NCI-H2227 (cell line): ENCODE measurements at regions not wholly inside any gene's neighbourhood (a gene's known extent, or its start where the extent isn't known, plus 50 kb on each side); places are given as distances from the start of the nearest gene placed in this dataset.

Experiments used
- DNase-seq: peaks from one replicate; lab custom pipeline; 2025; ENCODE audit not compliant: unreplicated experiment; lab: John Stamatoyannopoulos, UW

DNA sequence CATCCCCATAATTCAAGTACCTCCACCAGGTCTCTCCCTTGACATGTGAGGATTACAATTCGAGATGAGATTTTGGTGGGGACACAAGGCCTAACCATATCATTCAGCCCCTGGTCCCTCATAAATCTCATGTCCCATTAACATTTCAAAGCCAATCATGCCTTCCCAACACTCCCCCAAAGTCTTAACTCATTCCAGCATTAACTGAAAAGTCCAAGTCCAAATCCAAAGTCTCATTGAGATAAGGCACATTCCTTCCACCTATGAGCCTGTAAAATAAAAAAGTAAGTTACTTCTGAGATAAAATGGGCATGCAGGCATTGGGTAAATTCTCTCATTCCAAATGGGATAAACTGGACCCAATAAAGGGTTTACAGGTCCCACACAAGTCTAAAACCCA lies 849.7 kb downstream of the BCL11A start:
- DNase-seq = no peak

DNA sequence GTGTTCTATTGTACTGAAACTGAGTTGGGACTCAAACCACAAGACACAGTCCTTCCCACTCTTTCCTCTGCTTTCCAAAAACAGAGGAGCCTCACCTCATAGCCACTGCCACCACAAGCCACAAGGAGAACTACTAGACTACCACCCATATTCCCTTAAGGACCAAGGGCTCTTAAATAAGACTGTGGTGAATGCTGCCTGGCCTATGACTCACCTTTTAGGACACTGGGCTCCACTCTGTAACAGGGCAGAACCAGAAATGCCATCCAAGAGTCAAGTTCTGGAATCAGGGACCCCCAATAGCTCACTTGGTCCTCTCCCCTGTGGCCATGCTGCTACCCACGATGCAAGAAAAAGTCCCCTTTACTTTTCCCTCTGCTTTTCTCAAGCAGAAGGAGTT lies 851.4 kb downstream of the BCL11A start:
- DNase-seq = no peak

DNA sequence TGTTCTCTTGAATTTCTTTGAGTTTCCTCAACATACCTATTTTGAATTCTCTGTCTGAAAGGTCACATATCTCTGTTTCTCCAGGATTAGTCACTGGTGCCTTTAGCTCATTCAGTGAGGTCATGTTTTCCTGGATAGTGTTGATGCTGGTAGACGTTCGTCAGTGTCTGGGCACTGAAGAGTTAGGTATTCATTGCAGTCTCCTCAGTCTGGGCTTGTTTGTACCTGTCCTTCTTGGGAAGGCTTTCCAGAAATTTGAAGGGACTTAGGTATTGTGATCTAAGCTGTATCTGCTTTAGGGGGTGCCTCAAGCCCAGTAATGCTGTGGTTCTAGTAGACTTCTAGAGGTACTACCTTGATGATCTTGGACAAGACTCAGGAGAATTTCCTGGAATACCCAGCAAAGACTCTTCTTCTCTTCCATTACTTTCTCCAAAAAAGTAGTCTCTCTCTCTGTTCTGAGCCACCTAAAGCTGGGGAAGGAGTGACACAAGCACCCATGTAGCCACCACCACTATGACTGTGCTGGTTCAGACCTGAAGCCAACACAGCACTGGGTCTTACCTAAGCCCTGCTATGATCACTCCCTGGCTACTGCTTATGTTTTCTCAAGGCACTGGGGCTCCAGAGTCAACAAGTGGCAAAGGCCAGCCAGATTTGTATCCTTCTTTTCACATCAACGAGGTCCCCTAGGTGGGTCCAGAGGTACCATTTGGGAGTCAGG lies 852.0 kb downstream of the BCL11A start:
- DNase-seq = no peak

DNA sequence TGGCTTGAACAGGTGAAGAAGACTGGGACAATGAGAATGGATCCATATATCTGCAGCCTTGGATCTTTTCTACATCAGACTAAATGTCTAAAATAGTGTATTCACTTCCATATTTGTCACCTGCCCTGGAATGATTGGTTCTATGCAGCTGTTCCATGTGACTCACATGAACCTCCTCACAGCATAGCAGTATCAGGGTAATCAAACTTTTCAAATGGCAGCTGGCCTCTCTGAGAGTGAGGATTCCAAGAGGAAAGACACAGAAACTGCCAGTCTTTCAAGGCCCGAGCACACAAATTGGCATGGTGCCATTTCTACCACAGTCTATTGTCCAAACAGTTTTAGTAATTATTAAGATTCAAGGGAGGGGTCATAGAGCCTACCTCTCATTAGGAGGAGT lies 859.3 kb downstream of the BCL11A start:
- no peak for DNase-seq

DNA sequence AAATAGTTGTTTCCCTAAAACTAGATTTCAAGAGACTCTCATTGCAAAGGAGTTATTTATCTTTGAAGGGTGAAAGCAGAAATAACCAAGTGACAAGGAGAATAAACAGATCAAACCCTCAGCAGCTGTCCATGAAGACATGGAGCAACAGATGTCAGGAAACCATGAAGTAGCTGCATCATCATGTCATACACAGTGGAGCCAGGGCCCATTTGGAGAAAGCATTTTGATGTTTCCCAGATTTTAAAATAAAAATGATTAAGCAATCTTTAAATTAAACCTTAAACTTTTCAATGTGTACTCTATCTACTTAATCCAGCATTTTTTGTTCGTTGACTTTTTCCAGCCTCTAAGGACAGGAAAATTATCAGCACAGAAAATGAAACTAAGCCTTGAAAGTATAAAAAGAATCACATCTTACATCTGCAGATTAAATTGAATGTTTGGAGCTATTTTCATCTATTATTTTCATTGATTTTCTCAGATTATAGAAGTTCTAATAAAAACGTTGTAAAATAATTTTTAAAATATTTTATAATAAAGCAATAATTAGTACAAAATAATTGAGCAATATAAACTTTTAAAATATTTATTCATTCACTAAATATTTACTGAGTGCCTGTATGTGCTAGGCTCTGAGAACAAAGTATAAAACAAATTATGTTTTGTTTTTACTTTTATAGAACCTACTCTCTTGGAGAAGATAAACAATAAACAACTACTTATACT lies 860.1 kb downstream of the BCL11A start:
- no peak for DNase-seq

DNA sequence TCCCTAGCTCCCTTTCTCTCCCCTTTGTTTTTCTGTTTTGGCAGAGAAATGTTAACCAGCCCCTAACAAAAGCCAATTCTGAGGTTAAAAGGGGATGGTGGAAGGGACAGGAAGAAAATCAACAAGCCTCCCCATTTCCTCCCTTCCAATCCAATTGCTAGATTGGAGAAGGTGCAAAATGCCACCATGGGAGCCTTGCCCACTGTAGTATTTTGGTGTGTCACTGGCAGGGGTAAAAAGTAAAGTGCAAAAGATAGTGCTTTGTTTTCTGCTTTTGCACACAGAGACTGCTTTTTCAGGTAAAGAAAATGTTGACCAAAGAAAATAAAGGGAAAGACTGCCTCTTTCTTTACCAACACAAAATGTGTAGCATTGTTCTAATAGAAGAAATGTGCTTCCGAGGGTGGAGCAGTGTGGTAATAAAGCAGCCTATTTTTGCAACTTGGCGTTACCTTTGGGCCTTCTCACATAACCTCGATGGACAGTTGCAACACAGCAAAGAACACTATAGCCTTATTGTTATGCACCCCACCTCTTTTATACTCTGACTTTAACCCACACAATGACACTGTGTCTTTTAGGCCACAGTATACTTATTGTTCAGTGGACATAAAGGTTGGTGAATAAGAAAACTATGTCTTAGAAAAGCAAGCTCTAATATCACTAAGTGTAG lies 861.8 kb downstream of the BCL11A start:
- DNase-seq = no peak

GRCh38 chr2:59690849-59691248 lies 862.6 kb downstream of the BCL11A start:
- DNase-seq = no peak

GRCh38 chr2:59684771-59685166 lies 868.7 kb downstream of the BCL11A start:
- no peak for DNase-seq

GRCh38 chr2:59684116-59684770 lies 869.2 kb downstream of the BCL11A start:
- DNase-seq = no peak

GRCh38 chr2:59680863-59681262 lies 872.6 kb downstream of the BCL11A start:
- DNase-seq = no peak

- no peak for DNase-seq
Observed at GRCh38 chr2:59677158-59677557, 876.3 kb downstream of the BCL11A start.

- DNase-seq = no peak
Observed at GRCh38 chr2:59674100-59674499, 879.4 kb downstream of the BCL11A start.

DNA sequence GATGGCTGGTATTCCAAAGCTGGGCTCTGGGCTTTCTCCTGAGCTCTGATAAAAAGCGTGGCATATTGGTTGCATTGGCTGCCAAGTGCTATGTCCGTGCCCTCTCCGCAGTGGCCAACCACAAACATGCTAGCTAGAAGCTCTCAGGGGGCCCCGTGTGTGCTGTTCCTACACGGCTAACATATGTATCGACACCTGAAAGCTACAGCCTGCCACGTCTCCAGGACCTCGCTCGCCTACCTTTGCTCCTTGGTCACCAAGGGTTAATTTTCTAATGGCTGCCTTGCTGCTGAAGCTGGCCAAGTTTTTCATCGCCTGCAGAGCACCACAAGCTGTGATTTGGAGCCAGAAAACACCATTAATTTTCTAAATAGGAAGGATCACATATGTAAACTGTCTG lies 888.4 kb downstream of the BCL11A start:
- no peak for DNase-seq

DNA sequence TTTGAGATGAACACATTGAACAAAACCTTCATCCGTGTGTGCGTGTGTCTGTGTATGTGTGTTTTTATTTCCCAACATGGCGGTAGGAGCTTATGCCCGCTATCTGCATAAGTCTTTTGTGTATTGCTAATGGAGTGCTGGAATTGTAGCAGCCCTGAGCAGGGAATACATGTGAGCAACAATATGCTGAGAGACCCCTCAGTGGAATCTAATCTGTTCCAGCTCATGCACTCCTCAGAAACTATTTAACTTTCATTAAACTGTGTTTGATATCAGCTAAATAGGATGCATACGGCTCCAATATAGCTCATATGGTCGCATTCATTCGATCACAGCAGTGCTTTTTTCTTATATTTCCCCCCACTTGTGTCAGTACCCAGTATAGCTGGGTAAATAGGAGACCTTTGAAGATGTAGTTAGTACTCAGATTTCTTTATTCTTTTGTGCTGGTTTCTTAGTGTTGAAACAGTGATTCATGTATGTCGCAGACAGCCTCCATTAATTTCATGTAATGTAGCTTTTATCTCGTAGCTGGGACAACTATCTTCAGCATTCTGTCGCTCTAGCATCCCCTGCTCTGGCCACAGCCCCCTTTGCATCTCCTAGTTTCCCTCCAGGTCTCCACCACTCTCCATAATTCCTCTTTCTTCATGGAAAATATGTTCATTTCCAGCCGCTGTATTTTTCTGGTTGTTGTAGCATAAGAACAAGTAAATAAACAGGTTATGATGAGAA lies 891.2 kb downstream of the BCL11A start:
- DNase-seq = no peak

DNA sequence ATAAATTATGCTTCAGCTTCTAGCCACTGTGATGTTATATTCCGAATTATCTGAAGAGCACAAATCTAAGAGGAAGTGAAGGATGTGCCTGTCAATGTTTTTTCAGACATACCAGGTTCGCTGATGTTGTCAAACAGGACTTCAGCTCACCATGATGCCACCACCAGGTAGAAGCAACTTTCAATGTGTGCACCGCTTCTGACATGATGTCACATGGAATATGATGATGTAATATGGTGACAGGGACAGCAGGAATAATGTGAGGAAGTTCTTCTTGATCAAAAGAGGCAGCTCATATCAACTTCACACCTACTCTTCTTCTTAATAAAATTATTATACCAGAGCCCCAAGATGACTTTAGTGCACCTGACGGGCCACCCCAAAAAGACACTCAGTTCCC lies 893.2 kb downstream of the BCL11A start:
- DNase-seq = no peak

DNA sequence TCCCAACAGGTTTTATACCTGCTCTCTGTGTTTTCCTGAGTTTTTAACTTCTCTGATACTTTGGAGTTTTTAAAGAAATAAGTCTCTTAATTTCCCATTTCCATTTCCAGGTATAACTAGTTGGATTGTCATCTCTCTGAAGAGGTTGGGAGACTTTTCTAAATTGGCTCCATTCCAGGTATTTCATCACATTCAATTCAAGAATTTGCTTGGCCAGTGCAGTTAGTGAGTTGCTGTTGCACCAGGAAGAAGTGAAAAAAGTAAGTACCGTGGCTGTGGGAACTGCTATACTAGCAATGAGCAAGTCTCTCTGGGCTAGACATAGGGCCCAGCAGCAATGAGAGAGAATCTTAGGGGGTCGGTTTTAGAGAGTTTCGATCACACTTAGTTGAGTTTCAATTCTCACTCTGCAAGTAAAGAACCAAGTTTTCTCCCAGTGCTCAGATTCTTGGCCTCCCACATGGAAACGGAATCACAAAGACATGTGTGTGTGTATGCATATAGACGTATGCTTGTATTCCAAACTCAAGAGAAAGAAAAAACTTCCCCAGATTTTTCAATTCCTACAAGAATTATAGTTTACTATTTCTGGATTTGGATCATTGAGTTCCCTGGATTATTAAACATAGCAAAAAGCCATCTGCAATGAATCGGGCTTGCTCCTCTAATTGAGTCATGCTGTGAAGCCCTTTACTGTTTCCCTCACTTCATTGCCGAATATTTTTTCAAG lies 894.4 kb downstream of the BCL11A start:
- no peak for DNase-seq

- DNase-seq = no peak
Observed at GRCh38 chr2:59655809-59656208, 897.6 kb downstream of the BCL11A start.

- no peak for DNase-seq
Observed at GRCh38 chr2:59654710-59655109, 898.7 kb downstream of the BCL11A start.

GRCh38 chr2:59653164-59653563 lies 900.3 kb downstream of the BCL11A start:
- DNase-seq = no peak

DNA sequence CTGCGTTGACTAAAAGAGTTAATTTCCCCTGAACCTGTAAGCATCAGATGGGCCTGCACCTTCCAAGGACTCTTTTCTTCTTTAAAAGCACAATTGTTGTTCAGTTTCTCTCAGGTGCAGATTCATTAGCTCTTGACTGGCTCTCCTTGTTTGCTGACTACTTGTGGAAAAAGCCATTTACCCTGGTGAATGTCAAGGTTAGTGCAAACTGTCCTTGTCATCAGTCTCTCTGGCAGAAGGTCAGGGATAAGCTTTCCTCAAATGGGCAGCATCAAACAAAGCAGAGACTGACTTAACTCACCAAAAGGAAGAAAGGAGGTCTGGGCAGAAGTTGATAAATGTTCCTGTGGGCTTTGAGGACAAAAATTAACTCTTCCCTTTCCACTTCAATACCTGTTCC lies 922.7 kb downstream of the BCL11A start:
- no peak for DNase-seq
